A673 (cell line): ENCODE measurements at regions not wholly inside any gene's neighbourhood (a gene's known extent, or its start where the extent isn't known, plus 50 kb on each side); places are given as distances from the start of the nearest gene placed in this dataset.
A peak's percentile ranks its signal among the peaks of the same experiment; 100 is the strongest.

ENCODE experiments used
- BruUV-seq: library from RNA; stranded (reverse); fragments of 400-500 nt; replicated peaks from 2 replicates; lab custom pipeline; 2021; lab: Mats Ljungman, UMichigan
- CTCF ChIA-PET: fragments of 300-600 bp; sonication (Branson Sonifier 250); formaldehyde crosslinking; loops from one replicate; lab custom pipeline; 2022; ENCODE audit warnings: antibody characterized with exemption; lab: Charles Lee
- POLR2A ChIA-PET: fragments of 300-600 bp; sonication (Branson Sonifier 250); formaldehyde crosslinking; loops from one replicate; lab custom pipeline; 2022; ENCODE audit warnings: antibody characterized with exemption; ENCODE audit not compliant: low non-redundant PET; lab: Charles Lee
- DNase-seq: peaks from one replicate; pipeline ENCODE4 v3.0.0-alpha.2; 2015; ENCODE audit warnings: low spot score
- H3K27ac ChIP-seq: fragments of 200-600 bp; sonication (generic); 2 replicates; pipeline ENCODE4 v1.5.1; 2016; ENCODE audit warnings: mixed run types, low read depth, mild to moderate bottlenecking, mixed read lengths, antibody characterized with exemption, low read length; ENCODE audit not compliant: poor library complexity, severe bottlenecking
- H3K27me3 ChIP-seq: fragments of 200-600 bp; sonication (generic); replicated peaks from 2 replicates; pipeline ENCODE4 v1.6.1; 2017; ENCODE audit warnings: mixed run types, low read depth, mild to moderate bottlenecking, mixed read lengths, antibody characterized with exemption, low read length; ENCODE audit not compliant: insufficient read depth, poor library complexity
- H3K36me3 ChIP-seq: fragments of 200-600 bp; sonication (generic); 2 replicates; pipeline ENCODE4 v1.6.1; 2016; ENCODE audit warnings: mixed run types, mild to moderate bottlenecking, mixed read lengths, antibody characterized with exemption, low read length; ENCODE audit not compliant: insufficient read depth, poor library complexity, severe bottlenecking
- H3K4me1 ChIP-seq: fragments of 200-600 bp; sonication (generic); 2 replicates; pipeline ENCODE4 v1.6.1; 2017; ENCODE audit warnings: mixed run types, mild to moderate bottlenecking, mixed read lengths, antibody characterized with exemption, low read length; ENCODE audit not compliant: insufficient read depth, poor library complexity, severe bottlenecking
- H3K4me3 ChIP-seq: fragments of 200-600 bp; sonication (generic); 2 replicates; pipeline ENCODE4 v1.5.1; 2016; ENCODE audit warnings: low read depth, mixed run types, mild to moderate bottlenecking, mixed read lengths, low read length; ENCODE audit not compliant: poor library complexity, severe bottlenecking
- H3K9me3 ChIP-seq: fragments of 200-600 bp; sonication (generic); 2 replicates; pipeline ENCODE4 v1.6.1; 2016; ENCODE audit warnings: mixed run types, low read depth, mild to moderate bottlenecking, mixed read lengths, antibody characterized with exemption, low read length; ENCODE audit not compliant: poor library complexity, severe bottlenecking
- EZH2 ChIP-seq: fragments of 200-600 bp; sonication (generic); IDR thresholded peaks from 2 replicates; pipeline ENCODE4 v1.6.1; 2017; ENCODE audit warnings: borderline replicate concordance, low read depth, mild to moderate bottlenecking, mixed read lengths, antibody characterized with exemption, low read length; ENCODE audit not compliant: poor library complexity, severe bottlenecking
- intact Hi-C: fragments of 100-400 bp; cut with micrococcal nuclease; formaldehyde crosslinking; loops from one replicate; pipeline ENCODE4 v1.10.0; 2022; ENCODE audit not compliant: unreplicated experiment
- TF ChIP-seq, protein P1 (sequence below): fragments of 300-800, 200-600 bp; sonication (generic); conservative IDR thresholded peaks from 2 replicates; pipeline ENCODE4 v1.5.1; 2017; ENCODE audit warnings: low read depth, mild to moderate bottlenecking, antibody characterized with exemption, low read length, moderate library complexity, mixed read lengths

DNA sequence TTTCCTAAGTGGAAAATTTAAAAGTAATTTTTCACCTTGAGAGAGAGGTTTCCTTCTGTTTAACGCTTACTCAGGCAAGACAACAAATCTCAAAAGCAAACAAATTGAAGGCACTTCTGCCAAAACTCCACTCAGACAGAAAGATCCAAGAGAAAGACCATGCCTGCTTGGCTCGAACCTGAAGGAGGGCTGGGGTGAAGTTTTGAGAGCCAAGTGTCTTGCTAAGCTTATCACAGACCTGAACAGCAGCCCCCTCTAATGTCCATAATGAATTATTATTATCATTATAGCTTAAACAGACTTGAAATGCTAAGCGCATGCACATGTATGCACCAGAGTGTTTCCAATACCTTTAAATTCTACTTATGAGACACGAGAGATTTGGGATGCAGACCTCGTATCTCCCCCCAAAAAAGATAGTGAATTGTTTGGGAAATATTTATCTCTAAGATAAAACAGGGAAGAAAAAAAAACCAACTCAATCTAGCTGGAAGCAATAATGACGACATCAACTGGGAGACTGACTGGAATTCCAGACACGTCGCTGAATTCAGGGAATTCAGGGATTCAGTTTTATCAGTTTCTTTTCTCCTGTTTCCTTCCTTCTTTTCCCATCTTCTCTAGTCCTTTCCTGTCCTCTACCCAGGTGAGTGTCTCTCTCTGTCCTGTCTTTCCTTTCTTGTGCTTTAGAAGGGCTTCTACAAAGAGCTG lies 473.2 kb downstream of the RBFOX1 start:
- TF ChIP-seq, protein P1, sequence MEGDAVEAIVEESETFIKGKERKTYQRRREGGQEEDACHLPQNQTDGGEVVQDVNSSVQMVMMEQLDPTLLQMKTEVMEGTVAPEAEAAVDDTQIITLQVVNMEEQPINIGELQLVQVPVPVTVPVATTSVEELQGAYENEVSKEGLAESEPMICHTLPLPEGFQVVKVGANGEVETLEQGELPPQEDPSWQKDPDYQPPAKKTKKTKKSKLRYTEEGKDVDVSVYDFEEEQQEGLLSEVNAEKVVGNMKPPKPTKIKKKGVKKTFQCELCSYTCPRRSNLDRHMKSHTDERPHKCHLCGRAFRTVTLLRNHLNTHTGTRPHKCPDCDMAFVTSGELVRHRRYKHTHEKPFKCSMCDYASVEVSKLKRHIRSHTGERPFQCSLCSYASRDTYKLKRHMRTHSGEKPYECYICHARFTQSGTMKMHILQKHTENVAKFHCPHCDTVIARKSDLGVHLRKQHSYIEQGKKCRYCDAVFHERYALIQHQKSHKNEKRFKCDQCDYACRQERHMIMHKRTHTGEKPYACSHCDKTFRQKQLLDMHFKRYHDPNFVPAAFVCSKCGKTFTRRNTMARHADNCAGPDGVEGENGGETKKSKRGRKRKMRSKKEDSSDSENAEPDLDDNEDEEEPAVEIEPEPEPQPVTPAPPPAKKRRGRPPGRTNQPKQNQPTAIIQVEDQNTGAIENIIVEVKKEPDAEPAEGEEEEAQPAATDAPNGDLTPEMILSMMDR, result 0 out of 2 replicates have a peak, but pooled peaks have one; percentile 16
- TF ChIP-seq EZH2, result no peak
- intact Hi-C loops, result no loop called here
- no TSS peak for BruUV-seq
- H3K9me3 ChIP-seq, result no peaks in the 10 kb centered on the region
- CTCF ChIA-PET, result no interaction called here
- peak; percentile 4 for DNase-seq
- H3K27me3 ChIP-seq, result no peaks in the 10 kb centered on the region
- POLR2A ChIA-PET, result no interaction called here
- no peaks in the 10 kb centered on the region for H3K36me3 ChIP-seq
- no peak overlapping the region for H3K27ac ChIP-seq
- no peaks in the 10 kb centered on the region for H3K4me1 ChIP-seq
- H3K4me3 ChIP-seq, result no peak overlapping the region

DNA sequence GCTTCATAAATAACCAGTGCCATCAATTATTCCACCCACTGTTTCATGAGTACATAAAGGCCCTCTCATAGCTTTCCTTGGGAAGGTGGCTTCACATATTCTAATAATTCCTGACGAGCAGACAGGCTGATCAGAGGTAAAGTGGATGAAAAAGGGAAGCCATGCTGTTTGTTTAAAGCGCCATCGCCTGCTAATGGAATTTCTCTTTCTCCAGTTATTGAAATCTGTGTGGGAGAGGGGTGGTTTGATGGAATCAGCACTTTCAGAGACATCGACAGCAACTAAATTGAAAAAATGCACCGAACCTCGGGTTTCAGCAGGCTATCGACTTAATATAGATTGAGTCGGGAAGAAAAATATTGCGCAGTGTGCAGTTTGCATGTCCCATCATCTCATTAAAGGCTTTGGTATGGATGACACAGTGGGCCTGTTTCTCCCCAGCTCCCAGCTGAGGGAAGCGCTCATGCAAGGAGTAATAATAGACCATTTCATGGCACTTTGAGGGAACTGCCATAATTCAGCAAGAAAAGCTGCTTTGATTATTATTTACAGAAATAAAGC lies 472.1 kb downstream of the RBFOX1 start:
- ChIA-PET CTCF (no interaction called here), POLR2A (no interaction called here)
- Histone ChIP-seq H3K27me3 (no peaks in the 10 kb centered on the region), H3K9me3 (no peaks in the 10 kb centered on the region), H3K27ac (no peak overlapping the region), H3K4me1 (no peaks in the 10 kb centered on the region), H3K36me3 (no peaks in the 10 kb centered on the region), H3K4me3 (no peak overlapping the region)
- DNase-seq, result no peak
- no TSS peak for BruUV-seq
- TF ChIP-seq, protein P1, result no peak
- TF ChIP-seq EZH2, result no peak
- intact Hi-C loops, result no loop called here

DNA sequence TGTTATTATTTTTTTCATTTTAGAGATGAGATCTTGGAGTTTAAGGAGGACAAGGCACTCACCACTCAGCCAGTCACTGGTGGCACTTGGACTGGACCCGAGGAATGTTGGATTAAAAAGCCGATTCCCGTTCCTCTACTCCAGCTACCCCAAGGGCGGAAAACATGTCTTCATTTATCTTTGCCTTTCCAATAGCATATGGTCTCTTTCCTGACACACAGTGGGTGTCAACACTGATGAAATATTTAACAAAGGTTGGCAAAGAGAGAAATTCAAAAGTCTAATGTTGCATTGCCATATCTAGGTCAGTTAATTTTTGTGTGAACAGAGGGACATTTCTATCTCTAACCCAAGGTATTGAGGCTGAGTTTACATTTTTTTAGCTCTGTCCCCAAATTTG lies 459.7 kb downstream of the RBFOX1 start:
- H3K36me3 ChIP-seq, result no peaks in the 10 kb centered on the region
- intact Hi-C loops, result no loop called here

More for the DNA sequence above, 459.7 kb downstream of the RBFOX1 start:
- no peak overlapping the region for H3K4me3 ChIP-seq
- ChIA-PET POLR2A (no interaction called here), CTCF (no interaction called here)
- no peaks in the 10 kb centered on the region for H3K9me3 ChIP-seq
- no peaks in the 10 kb centered on the region for H3K4me1 ChIP-seq
- H3K27me3 ChIP-seq, result no peaks in the 10 kb centered on the region
- TF ChIP-seq, protein P1, result no peak
- TF ChIP-seq EZH2, result no peak
- DNase-seq, result no peak
- H3K27ac ChIP-seq, result no peak overlapping the region
- BruUV-seq, result no TSS peak
